Stimulated activated CD4-positive, alpha-beta T cell treated with anti-CD3 and anti-CD28 coated beads, Interleukin-2, amount 100 ng/mL, for 48 hours (primary cell): ENCODE measurements at regions not wholly inside any gene's neighbourhood (a gene's known extent, or its start where the extent isn't known, plus 50 kb on each side); places are given as distances from the start of the nearest gene placed in this dataset.
A peak's percentile ranks its signal among the peaks of the same experiment; 100 is the strongest.

Source experiments
- DNase-seq, 2 donors: peaks; one replicate each; pipeline ENCODE4 v3.0.0-alpha.2; 2020

DNA sequence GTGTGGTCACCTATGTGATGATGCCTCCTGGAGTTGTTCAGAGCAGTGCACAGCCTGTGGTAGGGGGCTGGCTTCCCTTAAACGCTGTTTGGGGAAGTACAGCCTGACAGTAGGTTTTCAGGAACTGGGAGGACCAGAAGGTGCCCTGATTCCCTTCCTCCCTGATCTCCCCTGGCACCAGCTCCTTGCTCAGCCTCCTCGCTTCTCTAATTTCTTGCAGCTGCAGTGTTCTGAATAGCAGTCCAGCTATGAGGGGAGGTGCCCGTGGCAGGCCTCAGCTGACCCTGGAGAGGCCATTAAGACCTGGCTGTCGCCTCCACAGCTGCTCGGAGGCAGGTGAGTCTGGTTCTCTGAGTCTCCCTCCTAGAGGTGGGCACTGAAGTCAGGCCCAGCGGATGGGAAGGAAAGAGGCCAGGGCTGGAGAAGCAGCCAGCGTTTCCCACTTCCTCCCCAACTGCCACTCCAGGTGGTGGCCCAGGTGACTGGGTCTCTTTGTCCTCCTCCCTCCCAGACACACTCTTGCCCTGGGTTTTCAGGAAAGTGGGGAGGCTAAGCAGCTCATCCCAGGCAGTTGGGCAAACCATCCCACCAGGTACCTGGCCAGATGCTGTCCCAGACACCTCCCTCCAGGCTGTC lies 52.0 kb upstream of the RPL11 start:
- no peak for DNase-seq

DNA sequence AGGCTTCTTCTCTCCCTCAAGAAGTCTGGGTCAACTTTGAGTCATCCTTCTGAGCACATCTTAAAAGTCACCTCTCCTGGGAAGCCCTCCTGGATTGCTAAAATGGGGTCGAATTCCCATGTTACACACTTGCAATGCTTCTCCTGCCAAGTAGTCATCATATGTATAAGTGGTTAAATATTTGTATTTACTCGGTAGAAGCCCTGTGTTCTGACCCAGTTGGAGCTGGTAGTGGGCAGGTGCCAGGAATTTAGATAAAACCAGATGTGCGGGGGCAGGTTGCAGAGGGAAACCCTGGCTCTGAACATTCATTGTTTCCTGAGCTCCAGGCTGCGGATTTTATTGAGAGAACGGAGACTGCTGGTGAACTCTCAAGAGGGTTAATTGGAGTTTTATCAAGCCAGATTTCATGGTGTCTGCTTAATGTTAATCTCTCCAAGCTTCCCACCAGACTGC lies 52.8 kb upstream of the RPL11 start:
- DNase-seq, result no peak

- DNase-seq, result no peak
These were observed 53.4 kb upstream of the RPL11 start for GRCh38 chr1:23638188-23638619.

DNA sequence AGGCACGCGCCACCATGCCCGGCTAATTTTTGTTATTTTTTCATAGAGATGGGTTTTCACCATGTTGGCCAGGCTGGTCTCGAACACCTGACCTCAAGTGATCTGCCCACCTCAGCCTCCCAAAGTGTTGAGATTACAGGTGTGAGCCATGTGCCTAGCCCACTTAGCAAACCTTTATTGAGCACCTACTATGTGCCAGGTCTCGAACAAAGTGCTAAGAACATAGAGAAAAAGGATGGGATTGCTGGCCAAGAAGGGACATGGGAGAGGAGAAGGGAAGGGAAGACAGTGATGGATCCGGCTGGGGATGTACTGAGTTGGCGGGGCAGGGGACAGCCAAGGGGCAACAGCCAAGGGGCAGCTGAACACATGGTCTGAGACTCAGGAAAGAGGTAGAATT lies 55.6 kb upstream of the RPL11 start:
- no peak for DNase-seq

DNA sequence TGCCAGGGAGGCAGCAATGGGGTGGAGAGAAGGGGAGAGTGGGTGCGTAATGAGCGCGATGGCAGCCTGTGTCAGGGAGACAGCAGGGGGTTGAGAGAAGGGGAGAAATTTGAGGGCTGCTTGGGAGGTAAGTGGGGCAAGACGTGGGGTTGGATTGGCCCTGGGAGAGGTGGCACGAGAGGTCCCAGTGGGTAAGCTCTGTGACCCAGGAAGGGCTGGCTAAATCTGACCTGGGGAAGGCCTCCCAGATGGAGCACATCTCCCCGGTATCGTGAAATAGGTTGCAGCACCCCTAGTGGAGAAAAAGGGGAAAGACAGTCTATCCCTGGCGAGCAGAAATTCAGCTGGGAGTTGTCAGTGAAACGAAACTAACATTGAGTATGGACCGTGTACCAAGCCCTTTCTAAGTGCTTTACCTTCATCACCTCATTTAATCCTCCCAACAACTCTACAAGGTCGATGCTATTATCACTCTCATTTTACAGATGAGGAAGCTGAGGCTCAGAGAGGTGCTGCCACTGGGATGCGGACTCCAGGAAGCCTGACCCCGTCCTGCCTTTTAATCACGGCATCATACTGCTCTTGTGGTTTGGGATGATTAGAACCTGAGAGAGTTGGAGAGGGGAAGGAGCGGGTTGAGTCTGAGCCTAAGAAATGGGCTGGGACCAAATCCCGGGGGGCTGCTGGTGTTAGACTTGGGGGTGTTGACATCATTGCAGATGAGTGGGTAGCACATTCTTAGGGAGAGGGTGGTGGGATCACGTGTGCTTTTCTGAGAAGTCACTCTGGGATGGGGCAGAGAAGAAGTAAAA lies 56.6 kb upstream of the RPL11 start:
- peak in 1 of 2 donors; percentile 53 for DNase-seq

DNA sequence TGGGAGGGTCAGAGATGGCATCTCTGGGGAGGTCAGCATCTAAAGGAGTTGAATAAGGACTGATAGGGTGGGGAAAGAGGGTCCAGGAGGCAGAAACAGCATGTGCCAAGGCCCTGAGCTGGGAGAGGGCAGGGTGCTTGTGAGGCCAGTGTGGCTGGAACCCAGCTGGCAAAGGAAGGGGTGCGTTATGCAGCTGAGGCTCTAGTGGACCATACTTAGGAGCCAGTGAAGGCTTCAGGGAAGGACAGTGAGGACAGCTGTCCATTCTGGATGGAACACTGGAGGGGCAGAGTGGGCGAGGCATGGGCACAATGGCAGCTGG lies 57.1 kb upstream of the RPL11 start:
- no peak for DNase-seq

DNA sequence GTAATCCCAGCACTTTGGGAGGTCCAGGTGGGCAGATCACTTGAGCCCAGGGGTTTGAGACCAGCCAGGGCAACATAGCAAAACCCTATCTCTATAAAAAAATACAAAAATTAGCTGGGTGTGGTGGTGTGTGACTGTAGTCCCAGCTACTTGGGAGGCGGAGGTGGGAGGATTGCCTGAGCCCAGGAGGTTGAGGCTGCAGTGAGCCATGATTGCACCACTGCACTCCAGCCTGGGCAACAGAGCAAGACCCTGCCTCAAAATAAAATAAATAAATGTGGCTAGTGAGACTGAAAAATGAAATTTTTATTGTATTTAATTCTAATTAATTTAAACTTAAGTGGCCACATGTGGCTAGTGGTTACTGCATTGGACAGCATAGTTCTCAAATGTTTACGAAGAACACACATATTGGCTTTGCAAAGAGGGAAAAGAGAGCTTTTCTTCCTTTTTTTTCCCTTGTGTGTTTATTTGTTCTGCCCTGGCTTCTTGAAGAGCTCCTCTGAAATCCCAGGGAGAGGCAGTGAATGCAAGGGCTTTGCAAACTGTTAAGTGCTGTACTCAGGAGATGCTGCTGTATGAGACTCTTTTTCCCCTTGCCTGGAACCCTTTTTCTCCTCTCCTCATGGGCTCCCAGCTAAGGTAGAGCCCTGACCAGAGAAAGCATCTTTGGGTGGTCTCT lies 59.0 kb upstream of the RPL11 start:
- no peak for DNase-seq

DNA sequence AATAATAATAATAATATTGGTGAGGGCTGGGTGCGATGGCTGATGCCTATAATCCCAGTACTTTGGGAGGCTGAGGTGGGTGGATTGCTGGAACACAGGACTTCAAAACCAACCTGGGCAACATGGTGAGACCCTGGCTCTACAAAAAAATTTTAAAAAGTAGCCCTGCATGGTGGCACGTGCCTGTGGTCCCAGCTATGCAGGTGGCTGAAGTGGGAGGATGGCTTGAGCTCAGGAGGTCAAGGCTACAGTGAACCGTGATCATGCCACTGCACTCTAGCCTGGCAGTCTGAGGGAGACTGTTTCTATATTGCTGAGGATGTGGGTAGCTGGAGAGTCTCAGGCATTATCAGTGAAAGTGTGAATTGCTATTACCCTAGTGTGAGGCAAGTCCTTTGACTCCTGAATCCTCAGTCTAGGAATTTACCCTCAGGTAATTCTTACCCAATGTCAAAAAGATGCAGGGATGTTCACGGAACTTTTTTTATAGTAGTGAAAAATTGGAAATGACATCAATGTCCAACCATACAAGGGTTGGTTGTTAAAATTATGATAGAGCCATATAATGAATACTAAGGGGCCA lies 61.8 kb upstream of the RPL11 start:
- no peak for DNase-seq

GRCh38 chr1:23628951-23629387 lies 62.6 kb upstream of the RPL11 start:
- no peak for DNase-seq

DNA sequence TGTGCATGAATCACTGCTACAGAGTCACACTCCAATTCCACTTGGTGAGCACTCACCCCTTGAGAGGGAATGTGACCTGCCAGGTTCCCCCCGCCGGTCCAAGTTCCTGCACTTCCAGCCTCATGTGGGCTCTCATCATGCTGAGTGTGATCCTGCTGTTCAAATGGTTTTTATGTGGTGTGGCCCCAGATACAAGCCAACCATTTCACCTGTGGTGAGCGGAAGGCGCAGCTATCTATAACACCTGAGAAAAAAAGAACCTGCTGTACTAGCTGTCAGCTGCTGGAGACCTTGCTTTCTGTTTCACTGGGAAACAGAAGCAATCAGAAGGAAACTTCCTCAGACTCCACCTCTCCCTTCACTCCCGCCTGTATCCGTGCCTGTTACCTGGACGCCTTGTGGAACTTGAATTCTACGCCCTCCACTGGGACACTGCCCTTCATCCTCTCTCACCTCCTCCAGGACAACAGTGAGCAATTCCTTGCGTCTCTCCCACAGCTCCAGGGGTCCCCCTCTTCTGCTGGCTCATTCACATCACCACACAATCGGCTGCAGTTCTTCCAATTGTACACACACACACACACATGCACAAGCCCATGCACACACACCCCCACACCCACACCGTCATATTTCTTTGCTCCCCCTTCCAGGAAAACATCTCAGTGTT lies 64.4 kb upstream of the RPL11 start:
- no peak for DNase-seq

DNA sequence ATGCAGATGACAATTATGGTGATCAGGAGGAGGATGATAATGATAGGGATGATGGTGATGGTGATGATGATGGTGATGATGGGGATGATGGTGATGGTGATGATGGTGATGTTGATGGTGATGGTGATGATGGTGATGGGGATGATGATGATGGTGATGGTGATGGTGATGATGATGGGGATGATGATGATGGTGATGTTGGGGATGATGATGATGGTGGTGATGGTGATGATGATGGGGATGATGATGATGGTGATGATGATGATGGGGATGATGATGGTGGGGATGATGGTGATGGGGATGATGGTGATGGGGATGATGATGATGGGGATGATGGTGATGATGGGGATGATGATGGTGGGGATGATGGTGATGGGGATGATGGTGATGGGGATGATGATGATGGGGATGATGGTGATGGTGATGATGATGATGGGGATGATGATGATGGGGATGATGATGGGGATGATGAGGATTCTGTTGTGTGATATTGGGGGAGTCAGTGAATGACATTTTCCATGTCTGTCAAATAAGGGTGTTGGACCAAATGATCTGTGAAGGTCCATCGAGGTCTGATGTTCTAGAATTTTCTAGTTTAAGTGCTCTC lies 65.6 kb upstream of the RPL11 start:
- no peak for DNase-seq

GRCh38 chr1:23625459-23625858 lies 66.1 kb upstream of the RPL11 start:
- no peak for DNase-seq

DNA sequence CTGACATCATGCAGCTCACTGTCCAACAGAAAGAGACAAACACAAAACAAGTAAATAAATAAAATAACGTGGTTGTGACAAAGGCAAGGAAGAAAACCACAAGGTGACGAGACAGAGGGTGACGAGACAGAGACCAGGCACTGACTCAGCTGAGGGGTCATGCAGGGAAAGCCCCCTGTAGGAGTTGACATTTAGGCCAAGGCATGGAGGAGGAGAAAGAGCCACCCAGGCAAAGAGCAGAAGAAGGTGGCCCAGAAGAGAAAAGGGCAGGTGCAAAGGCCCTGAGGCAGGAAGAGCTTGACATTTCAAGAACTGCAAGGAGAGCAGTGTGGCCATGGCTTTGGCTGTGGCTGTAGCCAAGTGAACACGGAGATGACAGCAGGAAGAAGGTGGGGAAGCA lies 65.1 kb upstream of the ID3 start:
- no peak for DNase-seq

GRCh38 chr1:23622284-23622683 lies 63.0 kb upstream of the ID3 start:
- no peak for DNase-seq

DNA sequence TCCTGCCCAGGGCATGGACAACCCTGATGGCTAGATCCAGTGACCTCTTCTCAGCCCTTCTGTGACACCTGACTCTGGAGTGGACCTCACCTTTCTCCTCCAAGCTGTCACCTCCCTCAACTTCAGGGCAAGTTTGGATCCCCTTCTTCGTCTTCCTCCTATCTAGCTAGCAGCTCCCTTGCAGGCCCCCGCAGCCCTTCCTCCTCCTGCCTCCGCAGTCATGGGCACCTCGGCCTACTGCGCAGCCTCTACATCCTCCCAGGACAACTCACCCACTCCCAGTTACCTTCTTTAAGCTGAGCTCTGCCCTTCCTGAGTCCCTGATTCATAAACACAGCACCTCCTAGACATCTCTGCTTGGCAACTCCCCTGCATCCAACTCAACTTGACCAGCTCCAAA lies 61.3 kb upstream of the ID3 start:
- DNase-seq, result no peak

GRCh38 chr1:23619299-23620188 lies 60.2 kb upstream of the ID3 start:
- peak; percentile 53 to 65 for DNase-seq

DNA sequence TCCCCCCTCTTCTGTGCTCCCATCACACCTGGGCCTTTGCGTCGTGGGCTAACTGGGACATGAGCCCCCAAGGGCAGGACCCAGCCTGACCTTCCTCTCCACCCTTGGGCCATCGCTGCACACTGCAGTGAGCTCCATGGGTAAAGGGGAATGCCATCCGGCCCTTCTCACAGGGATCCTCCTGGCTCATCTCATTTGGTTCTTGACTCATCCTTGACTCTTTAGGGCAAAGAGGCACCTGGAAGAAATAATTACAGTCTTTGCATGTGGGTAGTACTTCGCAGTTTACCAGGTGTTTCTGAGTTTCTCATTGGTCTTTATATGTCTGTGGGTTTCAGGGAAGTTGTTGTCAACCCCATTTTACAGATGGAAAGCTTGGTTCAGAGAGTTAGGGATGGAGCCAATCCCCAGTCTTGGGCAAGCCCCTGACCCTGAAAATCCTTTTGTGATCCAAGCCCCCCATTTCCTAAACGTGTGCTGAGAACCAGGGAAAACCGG lies 59.3 kb upstream of the ID3 start:
- DNase-seq, result no peak

DNA sequence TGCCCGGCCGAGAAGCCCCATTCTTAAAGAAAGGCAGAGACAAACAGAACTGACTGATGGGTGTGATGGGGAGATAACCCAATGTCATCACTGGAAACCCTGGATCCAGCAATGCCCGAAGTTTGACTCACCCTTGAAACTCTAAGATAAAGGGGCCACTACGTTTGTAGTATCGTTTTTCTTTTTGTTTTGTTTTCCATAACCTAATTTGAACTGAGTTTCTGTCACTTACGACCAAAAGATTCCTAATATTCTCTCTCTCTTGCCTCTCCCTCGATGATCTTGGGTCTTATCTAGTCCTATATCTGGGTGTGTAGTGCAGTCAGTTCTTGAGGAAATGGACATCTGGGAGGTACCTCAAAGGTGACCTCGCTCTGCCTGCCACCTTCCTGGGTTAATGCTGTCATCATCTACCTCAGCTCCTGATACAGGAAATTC lies 57.8 kb upstream of the ID3 start:
- no peak for DNase-seq

DNA sequence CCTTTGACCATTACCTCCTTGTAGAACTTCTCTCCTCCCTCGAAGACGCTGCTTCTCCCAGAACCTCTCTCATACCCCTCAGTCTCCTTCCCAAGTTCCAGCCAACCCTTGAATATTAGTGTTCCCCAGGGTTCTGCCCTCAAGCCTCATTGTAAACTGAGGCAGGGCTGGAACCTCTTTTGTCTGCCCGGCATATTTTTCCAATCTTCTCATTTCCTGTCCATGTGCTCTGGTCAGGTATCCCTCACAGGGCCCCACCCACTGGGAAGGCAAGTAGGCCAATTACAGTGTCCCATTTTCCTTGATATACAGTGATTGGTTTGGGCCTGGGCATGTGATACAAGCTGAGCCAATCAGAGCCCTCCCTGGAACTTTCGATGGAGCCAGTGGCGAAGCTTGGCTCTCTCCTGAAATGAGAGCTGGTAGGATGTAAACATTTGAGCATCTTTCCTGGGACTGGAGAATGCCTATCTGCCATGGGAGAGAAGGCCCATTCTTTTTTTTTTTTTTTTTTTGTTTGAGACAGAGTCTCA lies 57.1 kb upstream of the ID3 start:
- DNase-seq, result no peak

GRCh38 chr1:23615852-23616251 lies 56.6 kb upstream of the ID3 start:
- DNase-seq, result no peak

GRCh38 chr1:23615423-23615822 lies 56.1 kb upstream of the ID3 start:
- no peak for DNase-seq
